PFSK-1 (cell line): ENCODE measurements at regions not wholly inside any gene's neighbourhood (a gene's known extent, or its start where the extent isn't known, plus 50 kb on each side); places are given as distances from the start of the nearest gene placed in this dataset.

Experiments
- POLR2AphosphoS5 ChIP-seq: IDR thresholded peaks from 2 replicates; pipeline ENCODE4 v1.6.1; 2012; ENCODE audit warnings: low read depth, mild to moderate bottlenecking, control low read depth, low read length, moderate library complexity
- SIN3A ChIP-seq: IDR thresholded peaks from 2 replicates; pipeline ENCODE4 v1.6.1; 2012; ENCODE audit warnings: mild to moderate bottlenecking, low read length, moderate library complexity, borderline replicate concordance; ENCODE audit not compliant: insufficient read depth

GRCh38 chr9:79054500-79054899 lies 517.3 kb upstream of the TLE4 start:
- TF ChIP-seq SIN3A = no peak
- TF ChIP-seq POLR2AphosphoS5 = no peak
